Fibroblast of pulmonary artery (primary cell): ENCODE measurements at regions not wholly inside any gene's neighbourhood (a gene's known extent, or its start where the extent isn't known, plus 50 kb on each side); places are given as distances from the start of the nearest gene placed in this dataset.
"Not testable (repeated sequence)": the region's sequence is repeated elsewhere in the genome, so short reads cannot be mapped to it uniquely, and the experiment has no call there.

Source experiments
- DNase-seq: peaks from one replicate; pipeline ENCODE4 v3.0.0-alpha.2; 2010; ENCODE audit warnings: low read depth
- H3K4me3 ChIP-seq: replicated peaks from 2 replicates; pipeline ENCODE4 v1.5.1; 2011; ENCODE audit warnings: low read depth, mild to moderate bottlenecking, control low read depth, low read length, moderate library complexity
- TF ChIP-seq, protein P1 (sequence below): IDR thresholded peaks from 2 replicates; pipeline ENCODE4 v1.5.1; 2011; ENCODE audit warnings: mild to moderate bottlenecking, control low read depth, low read length, inconsistent platforms; ENCODE audit errors: missing control alignments

DNA sequence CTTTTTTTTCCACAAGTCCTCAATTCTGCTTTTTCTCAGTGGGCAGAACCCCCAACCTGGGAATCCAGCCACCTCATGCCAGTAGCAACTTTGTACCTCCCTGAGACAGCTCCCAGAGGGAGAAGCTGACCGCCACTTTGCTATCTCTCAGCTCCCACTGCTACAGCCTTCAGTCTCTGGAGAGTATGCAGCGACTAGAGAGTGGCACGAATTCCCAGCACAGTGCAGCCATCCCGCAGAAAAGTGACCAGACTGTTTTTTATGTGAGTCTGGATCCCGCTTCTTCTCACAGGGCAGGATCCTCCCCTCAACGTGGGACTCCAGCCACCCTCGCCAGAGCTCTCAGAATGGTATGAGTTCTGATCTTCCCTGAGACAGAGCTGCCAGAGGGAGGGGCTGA lies 1234.6 kb downstream of the FAM133A start:
- H3K4me3 ChIP-seq: no peak overlapping the region
- TF ChIP-seq, protein P1, sequence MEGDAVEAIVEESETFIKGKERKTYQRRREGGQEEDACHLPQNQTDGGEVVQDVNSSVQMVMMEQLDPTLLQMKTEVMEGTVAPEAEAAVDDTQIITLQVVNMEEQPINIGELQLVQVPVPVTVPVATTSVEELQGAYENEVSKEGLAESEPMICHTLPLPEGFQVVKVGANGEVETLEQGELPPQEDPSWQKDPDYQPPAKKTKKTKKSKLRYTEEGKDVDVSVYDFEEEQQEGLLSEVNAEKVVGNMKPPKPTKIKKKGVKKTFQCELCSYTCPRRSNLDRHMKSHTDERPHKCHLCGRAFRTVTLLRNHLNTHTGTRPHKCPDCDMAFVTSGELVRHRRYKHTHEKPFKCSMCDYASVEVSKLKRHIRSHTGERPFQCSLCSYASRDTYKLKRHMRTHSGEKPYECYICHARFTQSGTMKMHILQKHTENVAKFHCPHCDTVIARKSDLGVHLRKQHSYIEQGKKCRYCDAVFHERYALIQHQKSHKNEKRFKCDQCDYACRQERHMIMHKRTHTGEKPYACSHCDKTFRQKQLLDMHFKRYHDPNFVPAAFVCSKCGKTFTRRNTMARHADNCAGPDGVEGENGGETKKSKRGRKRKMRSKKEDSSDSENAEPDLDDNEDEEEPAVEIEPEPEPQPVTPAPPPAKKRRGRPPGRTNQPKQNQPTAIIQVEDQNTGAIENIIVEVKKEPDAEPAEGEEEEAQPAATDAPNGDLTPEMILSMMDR: no peak
- no peak for DNase-seq

DNA sequence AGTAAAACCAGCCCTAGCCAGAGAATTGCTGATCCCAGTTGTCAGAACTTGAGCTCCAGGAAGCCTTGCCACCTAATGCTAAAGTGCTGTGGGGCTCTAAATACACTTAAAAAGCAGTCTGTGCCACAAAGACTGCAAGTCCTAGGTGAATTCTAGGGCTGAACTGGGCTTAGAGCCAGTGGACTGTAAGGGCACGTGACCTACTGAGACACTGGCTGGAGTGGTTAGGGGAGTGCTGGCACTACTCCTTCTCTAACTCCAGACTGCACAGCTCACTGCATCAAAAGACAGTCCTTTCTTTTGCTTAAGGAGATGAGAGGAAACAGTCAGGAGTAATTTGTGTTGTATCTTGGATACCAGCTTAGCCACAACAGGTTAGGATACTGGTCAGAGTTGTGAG lies 1240.2 kb downstream of the FAM133A start:
- H3K4me3 ChIP-seq: no peak overlapping the region
- TF ChIP-seq, protein P1: no peak
- no peak for DNase-seq

DNA sequence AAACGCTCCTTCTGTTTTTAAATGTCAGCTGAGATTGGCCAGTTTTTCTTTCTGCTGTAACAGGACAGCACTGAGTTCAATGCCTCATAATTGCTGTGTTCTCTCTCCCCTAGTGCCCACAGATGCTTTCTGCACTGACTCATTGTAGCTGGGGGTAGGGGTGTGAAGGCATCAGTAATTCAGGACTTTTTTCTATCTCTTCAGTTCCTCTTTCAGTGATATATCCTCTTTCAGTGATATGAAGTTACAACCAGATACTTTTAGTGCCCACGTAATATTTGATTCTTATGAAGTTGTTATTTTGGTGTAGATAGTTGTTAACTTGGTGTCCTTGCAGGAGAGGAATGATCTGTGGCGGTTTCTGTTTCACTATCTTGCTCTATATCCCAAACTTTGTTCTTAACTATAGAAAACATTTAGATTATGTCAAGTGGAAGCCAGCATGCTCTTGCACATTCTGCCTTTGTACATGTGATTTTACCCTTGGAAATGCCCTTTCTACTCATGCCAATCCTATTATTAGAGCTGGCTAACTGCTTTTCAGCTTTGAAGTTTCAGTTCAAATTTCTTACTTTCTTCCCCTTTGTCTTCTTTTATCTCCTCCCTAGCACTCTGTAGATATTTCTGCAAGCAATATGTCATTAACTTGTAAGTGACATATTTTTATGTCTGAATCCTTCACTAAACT lies 1258.4 kb downstream of the FAM133A start:
- no peak for DNase-seq
- H3K4me3 ChIP-seq: no peak overlapping the region
- TF ChIP-seq, protein P1: no peak

DNA sequence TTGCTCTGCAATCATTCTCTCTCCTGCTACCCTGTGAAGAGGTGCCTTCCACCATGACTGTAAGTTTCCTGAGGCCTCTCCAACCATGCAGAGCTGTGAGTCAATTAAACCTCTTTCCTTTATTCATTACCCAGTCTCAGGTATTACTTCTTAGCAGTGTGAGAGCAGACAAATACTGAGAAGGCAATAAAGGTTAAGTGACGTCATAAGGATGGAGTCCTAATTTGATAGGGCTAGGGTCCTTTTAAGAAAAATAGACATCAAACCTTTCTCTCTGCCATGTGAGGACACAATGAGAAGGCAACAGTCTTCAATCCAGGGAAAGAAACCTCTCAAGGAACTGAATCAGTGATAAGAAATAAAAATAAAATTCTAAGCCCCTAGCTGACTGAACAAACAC lies 1262.7 kb downstream of the FAM133A start:
- TF ChIP-seq, protein P1: no peak
- no peak overlapping the region for H3K4me3 ChIP-seq
- DNase-seq: no peak

DNA sequence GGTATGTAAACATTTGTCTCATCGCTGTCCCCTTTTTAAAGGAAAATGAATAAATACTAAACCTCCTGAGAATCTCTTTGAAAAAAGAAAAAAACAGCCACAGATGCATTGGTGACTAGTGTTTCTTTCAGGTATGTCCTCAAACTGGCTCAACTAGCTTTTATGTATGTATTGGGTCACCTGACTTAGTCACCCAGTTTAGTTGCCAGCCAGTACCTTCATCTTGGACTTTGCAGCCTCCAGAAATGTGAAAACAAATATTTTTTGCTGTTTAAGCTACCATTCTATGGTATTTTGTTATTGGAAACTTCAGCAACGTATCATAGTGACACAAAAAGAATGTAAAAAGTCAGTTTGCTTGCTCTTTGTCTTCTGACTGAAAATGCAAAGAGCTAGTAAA lies 1263.5 kb downstream of the FAM133A start:
- no peak overlapping the region for H3K4me3 ChIP-seq
- no peak for DNase-seq
- TF ChIP-seq, protein P1: no peak

DNA sequence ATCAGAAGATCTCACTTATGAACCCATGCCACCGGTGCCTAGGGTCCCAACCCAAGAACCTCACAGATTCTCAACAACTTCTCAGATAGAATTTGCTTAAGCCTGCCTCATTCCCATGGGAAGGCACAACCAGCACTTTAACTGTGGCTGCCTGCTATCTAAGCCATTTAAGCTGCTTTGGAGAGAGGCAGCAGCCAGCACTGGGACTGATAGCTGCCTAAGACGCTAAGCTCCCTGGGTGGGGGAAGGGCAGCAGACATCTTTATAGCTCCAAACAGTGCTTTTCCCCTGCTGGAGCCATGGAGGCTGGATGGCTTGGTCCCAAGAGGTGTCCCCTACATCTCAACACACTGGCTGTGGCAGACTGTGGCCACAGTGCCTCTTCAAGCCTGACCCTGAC lies 1268.6 kb downstream of the FAM133A start:
- no peak for DNase-seq
- no peak overlapping the region for H3K4me3 ChIP-seq
- TF ChIP-seq, protein P1: no peak

DNA sequence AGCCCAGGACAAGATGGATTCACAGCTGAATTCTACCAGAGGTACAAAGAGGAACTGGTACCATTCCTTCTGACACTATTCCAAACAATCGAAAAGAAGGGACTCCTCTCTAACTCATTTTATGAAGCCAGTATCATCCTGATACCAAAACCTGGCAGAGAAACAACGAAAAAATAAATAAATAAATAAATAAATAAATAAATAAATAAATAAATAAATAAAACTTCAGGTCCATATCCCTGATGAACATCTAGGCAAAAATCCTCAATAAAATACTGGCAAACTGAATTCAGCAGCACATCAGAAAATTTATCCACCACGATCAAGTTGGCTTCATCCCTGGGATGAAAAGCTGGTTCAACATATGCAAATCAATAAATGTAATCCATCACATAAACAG lies 1272.1 kb downstream of the FAM133A start:
- DNase-seq, H3K4me3 ChIP-seq: not testable (repeated sequence)

DNA sequence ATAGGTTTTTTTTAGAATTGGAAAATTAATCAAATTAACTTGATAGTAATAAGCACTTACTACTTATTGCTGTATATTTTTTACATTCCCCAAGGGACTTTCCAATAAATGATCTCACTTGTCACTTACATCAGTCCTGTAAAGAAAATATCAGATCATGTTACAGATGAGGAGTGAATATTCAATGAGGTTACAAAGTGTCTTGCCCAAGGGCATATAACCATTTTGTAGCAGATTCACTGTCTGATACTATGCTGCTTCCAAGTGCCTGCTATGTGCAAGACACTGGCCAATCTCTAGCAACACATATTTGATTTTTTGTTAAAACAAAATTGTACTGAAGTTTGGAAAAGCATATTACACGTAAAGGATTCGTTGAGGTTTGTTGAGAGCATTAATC lies 1287.7 kb downstream of the FAM133A start:
- no peak for DNase-seq
- H3K4me3 ChIP-seq: no peak overlapping the region
- TF ChIP-seq, protein P1: no peak
